ENCODE measurements at regions not wholly inside any gene's neighbourhood (a gene's known extent, or its start where the extent isn't known, plus 50 kb on each side); places are given as distances from the start of the nearest gene placed in this dataset.

- no peak overlapping the region for H3K18ac ChIP-seq (ENCODE audit: low read length)
- DNase-seq (ENCODE audit: low spot score) = no peak
- no peaks in the 10 kb centered on the region for H3K79me1 ChIP-seq (ENCODE audit: low read depth, low read length)
- no peak overlapping the region for H3K4me3 ChIP-seq (ENCODE audit: low read length in 2 of 2)
- no peak overlapping the region for H4K8ac ChIP-seq (ENCODE audit: low read depth, low read length)
- H4K91ac ChIP-seq (ENCODE audit: low read depth, low read length, poor library complexity) = no peak overlapping the region
- H3K4me2 ChIP-seq (ENCODE audit: insufficient read depth, low read length, poor library complexity, severe bottlenecking) = no peak overlapping the region
- H3K4me1 ChIP-seq (ENCODE audit: control insufficient read depth in 2 of 2, insufficient read depth in 1 of 2, low read depth in 1 of 2, low read length in 2 of 2) = no peaks in the 10 kb centered on the region
- H3K9me3 ChIP-seq (replicated peaks in 1 of 2; ENCODE audit: control insufficient read depth in 2 of 2, insufficient read depth in 1 of 2, low read depth in 1 of 2, low read length in 2 of 2) = no peaks in the 10 kb centered on the region
- WGBS, 2 donors (ENCODE audit: extremely low coverage in 2 of 2, insufficient read length in 2 of 2, insufficient replicate concordance in 1 of 2) = no CpG with 5 or more reads among the region's 1 CpG
- H3K36me3 ChIP-seq (replicated peaks in 1 of 2; ENCODE audit: control insufficient read depth in 2 of 2, insufficient read depth in 2 of 2, low read length in 2 of 2) = no peaks in the 10 kb centered on the region
- no peak overlapping the region for H2AFZ ChIP-seq (ENCODE audit: low read length)
- H3K14ac ChIP-seq (ENCODE audit: low read length) = no peak overlapping the region
- no peak overlapping the region for H2BK15ac ChIP-seq (ENCODE audit: low read length)
- no peak overlapping the region for H3K9ac ChIP-seq (ENCODE audit: low read depth, low read length, poor library complexity)
- H2BK12ac ChIP-seq (ENCODE audit: low read length) = no peak overlapping the region
- H3K4ac ChIP-seq (ENCODE audit: low read length) = no peak overlapping the region
- H3K27me3 ChIP-seq (ENCODE audit: control insufficient read depth in 3 of 3, insufficient read depth in 3 of 3, low read depth in 1 of 3, low read length in 3 of 3) = no peaks in the 10 kb centered on the region
- no peak overlapping the region for H2BK5ac ChIP-seq (ENCODE audit: low read length)
- no peak overlapping the region for H3K23ac ChIP-seq (ENCODE audit: low read depth, low read length, poor library complexity)
- no peak overlapping the region for H3K27ac ChIP-seq (replicated peaks; ENCODE audit: low read length)
- H2BK120ac ChIP-seq (ENCODE audit: low read depth, low read length) = no peak overlapping the region
- no peak overlapping the region for H2AK5ac ChIP-seq (ENCODE audit: low read depth, low read length)
These were observed 650.3 kb upstream of the NR5A2 start for GRCh38 chr1:199377211-199377610.

GRCh38 chr1:199383793-199384192 is 643.7 kb upstream of the NR5A2 start:
- no peaks in the 10 kb centered on the region for H3K4me1 ChIP-seq (ENCODE audit: control insufficient read depth in 2 of 2, insufficient read depth in 1 of 2, low read depth in 1 of 2, low read length in 2 of 2)

GRCh38 chr1:199394856-199395255 is 632.7 kb upstream of the NR5A2 start:
- Histone ChIP-seq H3K36me3 (replicated peaks in 1 of 2; ENCODE audit: control insufficient read depth in 2 of 2, insufficient read depth in 2 of 2, low read length in 2 of 2) (no peaks in the 10 kb centered on the region), H4K8ac (ENCODE audit: low read depth, low read length) (no peak overlapping the region), H3K9ac (ENCODE audit: low read depth, low read length, poor library complexity) (no peak overlapping the region), H3K9me3 (replicated peaks in 1 of 2; ENCODE audit: control insufficient read depth in 2 of 2, insufficient read depth in 1 of 2, low read depth in 1 of 2, low read length in 2 of 2) (no peaks in the 10 kb centered on the region), H2AK5ac (ENCODE audit: low read depth, low read length) (no peak overlapping the region), H3K23ac (ENCODE audit: low read depth, low read length, poor library complexity) (no peak overlapping the region), H3K14ac (ENCODE audit: low read length) (no peak overlapping the region), H3K4ac (ENCODE audit: low read length) (no peak overlapping the region), H2BK15ac (ENCODE audit: low read length) (no peak overlapping the region), H2BK12ac (ENCODE audit: low read length) (no peak overlapping the region), H2BK120ac (ENCODE audit: low read depth, low read length) (no peak overlapping the region), H2BK5ac (ENCODE audit: low read length) (no peak overlapping the region), H3K4me2 (ENCODE audit: insufficient read depth, low read length, poor library complexity, severe bottlenecking) (no peak overlapping the region), H3K4me3 (ENCODE audit: low read length in 2 of 2) (no peak overlapping the region), H3K18ac (ENCODE audit: low read length) (no peak overlapping the region), H3K79me1 (ENCODE audit: low read depth, low read length) (no peaks in the 10 kb centered on the region), H3K27me3 (ENCODE audit: control insufficient read depth in 3 of 3, insufficient read depth in 3 of 3, low read depth in 1 of 3, low read length in 3 of 3) (no peaks in the 10 kb centered on the region), H3K27ac (replicated peaks; ENCODE audit: low read length) (no peak overlapping the region), H4K91ac (ENCODE audit: low read depth, low read length, poor library complexity) (no peak overlapping the region), H2AFZ (ENCODE audit: low read length) (no peak overlapping the region), H3K4me1 (ENCODE audit: control insufficient read depth in 2 of 2, insufficient read depth in 1 of 2, low read depth in 1 of 2, low read length in 2 of 2) (no peaks in the 10 kb centered on the region)
- DNase-seq (ENCODE audit: low spot score) = no peak
- WGBS, 2 donors (ENCODE audit: extremely low coverage in 2 of 2, insufficient read length in 2 of 2, insufficient replicate concordance in 1 of 2) = no CpG with 5 or more reads among the region's 3 CpGs

More at GRCh38 chr1:199383793-199384192, 643.7 kb upstream of the NR5A2 start:
- DNase-seq (ENCODE audit: low spot score) = no peak
- Histone ChIP-seq H3K18ac (ENCODE audit: low read length) (no peak overlapping the region), H2BK12ac (ENCODE audit: low read length) (no peak overlapping the region), H3K9ac (ENCODE audit: low read depth, low read length, poor library complexity) (no peak overlapping the region), H3K27me3 (ENCODE audit: control insufficient read depth in 3 of 3, insufficient read depth in 3 of 3, low read depth in 1 of 3, low read length in 3 of 3) (no peaks in the 10 kb centered on the region), H3K79me1 (ENCODE audit: low read depth, low read length) (no peaks in the 10 kb centered on the region), H3K4me2 (ENCODE audit: insufficient read depth, low read length, poor library complexity, severe bottlenecking) (no peak overlapping the region), H3K27ac (replicated peaks; ENCODE audit: low read length) (no peak overlapping the region), H3K23ac (ENCODE audit: low read depth, low read length, poor library complexity) (no peak overlapping the region), H3K4ac (ENCODE audit: low read length) (no peak overlapping the region), H4K91ac (ENCODE audit: low read depth, low read length, poor library complexity) (no peak overlapping the region), H2AFZ (ENCODE audit: low read length) (no peak overlapping the region), H2BK5ac (ENCODE audit: low read length) (no peak overlapping the region), H3K14ac (ENCODE audit: low read length) (no peak overlapping the region), H3K4me3 (ENCODE audit: low read length in 2 of 2) (no peak overlapping the region), H2BK120ac (ENCODE audit: low read depth, low read length) (no peak overlapping the region), H4K8ac (ENCODE audit: low read depth, low read length) (no peak overlapping the region), H3K36me3 (replicated peaks in 1 of 2; ENCODE audit: control insufficient read depth in 2 of 2, insufficient read depth in 2 of 2, low read length in 2 of 2) (no peaks in the 10 kb centered on the region), H3K9me3 (replicated peaks in 1 of 2; ENCODE audit: control insufficient read depth in 2 of 2, insufficient read depth in 1 of 2, low read depth in 1 of 2, low read length in 2 of 2) (no peaks in the 10 kb centered on the region), H2BK15ac (ENCODE audit: low read length) (no peak overlapping the region), H2AK5ac (ENCODE audit: low read depth, low read length) (no peak overlapping the region)

- no peak overlapping the region for H3K18ac ChIP-seq (ENCODE audit: low read length)
- no peak overlapping the region for H3K23ac ChIP-seq (ENCODE audit: low read depth, low read length, poor library complexity)
- no peak overlapping the region for H2AFZ ChIP-seq (ENCODE audit: low read length)
- no peaks in the 10 kb centered on the region for H3K36me3 ChIP-seq (replicated peaks in 1 of 2; ENCODE audit: control insufficient read depth in 2 of 2, insufficient read depth in 2 of 2, low read length in 2 of 2)
- no peak overlapping the region for H3K4me3 ChIP-seq (ENCODE audit: low read length in 2 of 2)
- WGBS, 2 donors (ENCODE audit: extremely low coverage in 2 of 2, insufficient read length in 2 of 2, insufficient replicate concordance in 1 of 2) = no CpG with 5 or more reads among the region's 1 CpG
- no peaks in the 10 kb centered on the region for H3K79me1 ChIP-seq (ENCODE audit: low read depth, low read length)
- no peak overlapping the region for H2BK12ac ChIP-seq (ENCODE audit: low read length)
- no peak overlapping the region for H2BK15ac ChIP-seq (ENCODE audit: low read length)
- H4K91ac ChIP-seq (ENCODE audit: low read depth, low read length, poor library complexity) = no peak overlapping the region
- no peak overlapping the region for H3K27ac ChIP-seq (replicated peaks; ENCODE audit: low read length)
- no peaks in the 10 kb centered on the region for H3K27me3 ChIP-seq (ENCODE audit: control insufficient read depth in 3 of 3, insufficient read depth in 3 of 3, low read depth in 1 of 3, low read length in 3 of 3)
- H3K14ac ChIP-seq (ENCODE audit: low read length) = no peak overlapping the region
- H2BK120ac ChIP-seq (ENCODE audit: low read depth, low read length) = no peak overlapping the region
- H3K9ac ChIP-seq (ENCODE audit: low read depth, low read length, poor library complexity) = no peak overlapping the region
- no peak overlapping the region for H2AK5ac ChIP-seq (ENCODE audit: low read depth, low read length)
- DNase-seq (ENCODE audit: low spot score) = no peak
- no peaks in the 10 kb centered on the region for H3K9me3 ChIP-seq (replicated peaks in 1 of 2; ENCODE audit: control insufficient read depth in 2 of 2, insufficient read depth in 1 of 2, low read depth in 1 of 2, low read length in 2 of 2)
- H3K4ac ChIP-seq (ENCODE audit: low read length) = no peak overlapping the region
- H2BK5ac ChIP-seq (ENCODE audit: low read length) = no peak overlapping the region
- H3K4me2 ChIP-seq (ENCODE audit: insufficient read depth, low read length, poor library complexity, severe bottlenecking) = no peak overlapping the region
- H3K4me1 ChIP-seq (ENCODE audit: control insufficient read depth in 2 of 2, insufficient read depth in 1 of 2, low read depth in 1 of 2, low read length in 2 of 2) = no peaks in the 10 kb centered on the region
- H4K8ac ChIP-seq (ENCODE audit: low read depth, low read length) = no peak overlapping the region
These were observed 631.1 kb upstream of the NR5A2 start for GRCh38 chr1:199396456-199396855.
